ENCODE measurements at regions not wholly inside any gene's neighbourhood (a gene's known extent, or its start where the extent isn't known, plus 50 kb on each side); places are given as distances from the start of the nearest gene placed in this dataset.

- no peak overlapping the region for H3K9ac ChIP-seq (ENCODE audit: low read length)
- no peaks in the 10 kb centered on the region for H4K20me1 ChIP-seq (ENCODE audit: insufficient read depth, low read length)
- H3F3A ChIP-seq (ENCODE audit: insufficient read depth, low read length), result no peaks in the 10 kb centered on the region
- H2AFZ ChIP-seq (ENCODE audit: low read length), result no peak overlapping the region
- H3K27ac ChIP-seq (ENCODE audit: low read depth, low read length, poor library complexity, severe bottlenecking), result no peak overlapping the region
- no peak overlapping the region for H3K4me2 ChIP-seq (ENCODE audit: low read length)
- H3K36me3 ChIP-seq (ENCODE audit: insufficient read depth, low read length), result no peaks in the 10 kb centered on the region
- TF ChIP-seq EZH2 (IDR thresholded peaks at IDR 0.05; ENCODE audit: borderline replicate concordance, low read length) (no peak), CTCF (IDR thresholded peaks at IDR 0.05; ENCODE audit: low read length) (no peak)
- no peaks in the 10 kb centered on the region for H3K9me2 ChIP-seq (ENCODE audit: low read depth, low read length)
- H3K79me2 ChIP-seq (ENCODE audit: insufficient read depth, low read length), result no peaks in the 10 kb centered on the region
- no peak overlapping the region for H3K4me3 ChIP-seq (ENCODE audit: low read depth, low read length, poor library complexity, severe bottlenecking)
- no peaks in the 10 kb centered on the region for H3K27me3 ChIP-seq (ENCODE audit: insufficient read depth, low read length)
- no peaks in the 10 kb centered on the region for H3K4me1 ChIP-seq (ENCODE audit: insufficient read depth, low read length, severe bottlenecking)
- H3K9me3 ChIP-seq (ENCODE audit: low read length), result no peaks in the 10 kb centered on the region
Observed at GRCh38 chr6:23343610-23344306, 774.4 kb downstream of the HDGFL1 start.

DNA sequence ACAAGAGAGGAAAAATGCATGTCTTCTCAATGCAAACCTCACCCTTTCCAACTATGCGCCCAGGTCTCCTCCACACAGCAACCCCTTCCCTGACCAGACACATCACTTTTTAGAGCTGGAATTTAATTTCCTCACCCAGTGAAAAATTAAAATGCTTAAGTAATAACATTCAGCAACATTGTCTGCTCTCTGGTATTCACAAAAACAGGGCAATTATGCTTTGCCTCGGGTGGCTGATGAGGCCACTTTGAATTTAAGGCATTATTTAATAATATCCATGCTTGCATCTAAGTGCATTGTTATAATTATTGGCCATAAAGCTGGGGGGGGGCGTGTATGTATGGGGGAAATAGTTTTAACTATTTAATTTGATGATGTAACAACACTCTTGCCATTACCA is 777.8 kb upstream of the NRSN1 start:
- Histone ChIP-seq H3K9ac (ENCODE audit: low read length) (no peak overlapping the region), H3K4me1 (ENCODE audit: insufficient read depth, low read length, severe bottlenecking) (no peaks in the 10 kb centered on the region), H3K36me3 (ENCODE audit: insufficient read depth, low read length) (no peaks in the 10 kb centered on the region), H3K27ac (ENCODE audit: low read depth, low read length, poor library complexity, severe bottlenecking) (no peak overlapping the region), H3K9me3 (ENCODE audit: low read length) (no peaks in the 10 kb centered on the region), H3K27me3 (ENCODE audit: insufficient read depth, low read length) (no peaks in the 10 kb centered on the region), H3F3A (ENCODE audit: insufficient read depth, low read length) (no peaks in the 10 kb centered on the region), H4K20me1 (ENCODE audit: insufficient read depth, low read length) (no peaks in the 10 kb centered on the region), H3K79me2 (ENCODE audit: insufficient read depth, low read length) (no peaks in the 10 kb centered on the region), H3K4me3 (ENCODE audit: low read depth, low read length, poor library complexity, severe bottlenecking) (no peak overlapping the region), H3K9me2 (ENCODE audit: low read depth, low read length) (no peaks in the 10 kb centered on the region), H3K4me2 (ENCODE audit: low read length) (no peak overlapping the region), H2AFZ (ENCODE audit: low read length) (no peak overlapping the region)
- TF ChIP-seq CTCF (IDR thresholded peaks at IDR 0.05; ENCODE audit: low read length), result no peak
- no peak for TF ChIP-seq EZH2 (IDR thresholded peaks at IDR 0.05; ENCODE audit: borderline replicate concordance, low read length)

- H3K27ac ChIP-seq (ENCODE audit: low read depth, low read length, poor library complexity, severe bottlenecking), result no peak overlapping the region
- H3K4me3 ChIP-seq (ENCODE audit: low read depth, low read length, poor library complexity, severe bottlenecking), result no peak overlapping the region
- H3K27me3 ChIP-seq (ENCODE audit: insufficient read depth, low read length), result no peaks in the 10 kb centered on the region
- no peak overlapping the region for H2AFZ ChIP-seq (ENCODE audit: low read length)
- no peaks in the 10 kb centered on the region for H3K79me2 ChIP-seq (ENCODE audit: insufficient read depth, low read length)
- H3K4me1 ChIP-seq (ENCODE audit: insufficient read depth, low read length, severe bottlenecking), result no peaks in the 10 kb centered on the region
- H3F3A ChIP-seq (ENCODE audit: insufficient read depth, low read length), result no peaks in the 10 kb centered on the region
- H3K9me3 ChIP-seq (ENCODE audit: low read length), result no peaks in the 10 kb centered on the region
- TF ChIP-seq EZH2 (IDR thresholded peaks at IDR 0.05; ENCODE audit: borderline replicate concordance, low read length), result no peak
- TF ChIP-seq CTCF (IDR thresholded peaks at IDR 0.05; ENCODE audit: low read length), result no peak
- no peaks in the 10 kb centered on the region for H3K36me3 ChIP-seq (ENCODE audit: insufficient read depth, low read length)
- H3K9me2 ChIP-seq (ENCODE audit: low read depth, low read length), result no peaks in the 10 kb centered on the region
- no peak overlapping the region for H3K4me2 ChIP-seq (ENCODE audit: low read length)
- no peaks in the 10 kb centered on the region for H4K20me1 ChIP-seq (ENCODE audit: insufficient read depth, low read length)
- no peak overlapping the region for H3K9ac ChIP-seq (ENCODE audit: low read length)
Observed at GRCh38 chr6:23349521-23350147, 776.4 kb upstream of the NRSN1 start.

Data from OCI-LY1 (cell line).